ENCODE measurements at regions not wholly inside any gene's neighbourhood (a gene's known extent, or its start where the extent isn't known, plus 50 kb on each side); places are given as distances from the start of the nearest gene placed in this dataset.
"Not testable (repeated sequence)": the region's sequence is repeated elsewhere in the genome, so short reads cannot be mapped to it uniquely, and the experiment has no call there.

DNA sequence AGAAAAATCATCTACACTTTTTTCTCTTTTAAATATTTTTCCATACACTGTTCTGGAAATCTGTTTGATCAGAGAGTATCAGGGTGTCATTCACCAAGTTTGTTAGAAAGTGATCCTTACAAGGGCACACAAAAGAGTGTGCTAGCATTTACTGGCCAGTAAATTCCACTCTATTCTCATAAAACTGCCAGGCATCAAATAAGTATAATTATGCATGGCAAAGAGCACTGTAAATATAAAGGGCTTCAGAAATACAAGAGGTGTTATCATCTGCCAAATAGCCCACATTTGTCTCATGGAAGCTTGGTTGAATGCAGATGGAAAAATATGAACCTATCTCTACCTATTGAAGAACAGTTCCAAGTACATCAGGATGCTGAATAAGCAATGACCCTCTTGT, 847.3 kb upstream of the ACVR2A start:
- no peak for DNase-seq

DNA sequence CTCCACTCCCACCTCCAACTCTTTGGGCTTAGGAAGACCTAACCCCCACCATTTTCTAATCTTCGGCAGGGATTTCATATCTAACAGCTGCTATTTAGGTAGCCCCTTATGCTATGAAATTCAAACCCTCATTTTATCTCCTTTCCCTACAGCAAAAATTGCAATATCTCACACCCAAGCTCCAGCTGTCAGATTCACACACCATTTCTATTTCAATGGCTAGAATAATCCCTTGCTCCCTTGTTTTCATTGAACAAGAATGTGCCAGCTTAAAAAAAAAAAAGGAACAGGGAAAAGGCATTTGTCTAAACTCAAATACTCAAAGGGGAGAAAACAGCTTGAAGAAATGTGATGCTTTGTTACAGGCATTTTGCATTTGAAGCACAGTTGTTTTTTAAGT, 850.6 kb upstream of the ACVR2A start:
- DNase-seq, result no peak

DNA sequence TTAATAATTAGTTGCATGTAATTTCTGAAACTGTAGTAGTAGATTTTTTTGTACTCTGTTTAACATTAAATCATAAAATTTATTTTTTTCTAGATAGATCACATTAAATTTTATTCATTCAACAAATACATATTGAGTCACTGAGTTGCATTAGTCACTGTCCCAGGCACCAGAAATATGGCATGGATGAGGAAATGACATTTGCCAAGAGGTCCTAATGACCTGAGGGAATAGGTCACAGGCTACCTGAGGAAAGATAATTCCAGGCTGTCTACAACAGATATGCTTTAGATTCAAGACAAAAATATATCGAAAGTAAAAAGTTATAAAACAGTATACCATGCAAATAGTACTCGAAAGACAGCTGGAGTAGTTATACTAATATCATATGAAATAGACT, 852.4 kb upstream of the ACVR2A start:
- no peak for DNase-seq

- DNase-seq, result no peak
Observed at GRCh38 chr2:146992057-146992456, 852.8 kb upstream of the ACVR2A start.

DNA sequence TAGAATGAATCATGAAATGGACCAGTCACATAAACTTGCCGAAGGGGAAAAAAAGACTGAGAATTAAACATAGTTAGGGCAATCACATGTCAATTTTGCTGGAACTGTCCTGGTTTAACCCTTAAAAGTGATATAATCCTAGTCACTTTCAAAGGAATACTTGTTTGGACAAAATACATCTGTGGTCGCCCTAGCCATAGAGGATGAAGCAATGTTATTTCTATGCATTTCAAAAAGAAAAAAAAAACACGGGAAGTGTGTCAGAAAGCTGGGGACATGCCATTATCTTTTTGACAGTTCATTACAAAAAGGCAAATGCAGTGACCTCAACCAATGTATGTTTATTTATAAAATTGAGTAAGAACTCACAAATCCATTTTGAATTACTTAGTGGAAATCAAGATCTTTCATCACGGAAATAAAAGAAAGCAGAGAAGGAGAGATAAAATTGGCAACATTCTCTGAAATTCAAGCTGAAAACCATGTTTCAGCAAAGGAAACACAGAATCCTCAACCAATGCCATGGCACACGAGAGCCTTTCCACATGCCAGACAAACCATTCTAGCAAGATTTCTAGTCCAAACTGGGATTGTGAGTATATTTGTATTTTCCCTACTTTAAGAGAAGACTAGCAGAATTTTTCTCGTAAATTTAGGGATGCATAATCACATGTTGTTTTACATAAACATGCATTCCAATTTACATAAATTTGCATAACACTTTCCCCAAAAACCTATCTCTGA, 854.3 kb upstream of the ACVR2A start:
- DNase-seq, result no peak

DNA sequence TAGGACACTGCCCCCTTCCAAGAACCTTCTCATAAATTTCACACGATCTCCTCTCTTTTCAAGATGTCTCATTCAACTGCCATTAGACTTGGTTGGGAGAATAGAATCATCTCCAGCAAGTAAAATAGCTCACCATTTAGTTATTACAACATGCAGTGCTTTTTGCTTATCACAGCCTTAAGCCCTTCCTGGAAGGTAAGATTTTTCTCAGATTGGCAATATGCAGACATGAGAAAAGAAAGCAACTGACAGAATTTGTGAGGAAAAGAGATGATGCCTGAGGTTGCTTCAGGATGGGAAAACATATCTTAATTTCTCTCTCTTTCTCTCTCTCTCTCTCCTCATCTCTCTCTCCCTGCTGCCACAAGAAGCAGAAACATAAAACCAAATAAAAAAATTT, 855.1 kb upstream of the ACVR2A start:
- no peak for DNase-seq

DNA sequence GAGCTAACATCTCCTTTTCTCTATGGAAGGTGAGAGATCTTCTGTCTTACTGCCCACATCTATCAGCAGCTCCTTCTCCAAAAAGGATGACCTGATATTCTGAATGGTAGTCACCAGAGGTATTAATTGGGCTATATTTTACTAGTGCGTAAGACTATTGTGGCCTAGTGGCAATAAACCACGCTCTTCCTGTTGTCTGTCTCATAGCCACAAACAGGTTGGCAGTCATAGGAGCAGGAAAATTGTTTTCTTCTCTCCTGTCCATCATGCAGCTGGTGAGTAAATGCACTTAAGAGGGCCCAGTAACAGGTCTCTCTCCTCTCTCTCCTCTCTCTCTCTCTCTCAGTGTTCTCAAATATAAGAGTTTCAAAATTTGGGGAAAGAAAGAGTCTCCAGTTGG, 856.8 kb upstream of the ACVR2A start:
- no peak for DNase-seq

- no peak for DNase-seq
Observed at GRCh38 chr2:146986161-146986560, 858.7 kb upstream of the ACVR2A start.

DNA sequence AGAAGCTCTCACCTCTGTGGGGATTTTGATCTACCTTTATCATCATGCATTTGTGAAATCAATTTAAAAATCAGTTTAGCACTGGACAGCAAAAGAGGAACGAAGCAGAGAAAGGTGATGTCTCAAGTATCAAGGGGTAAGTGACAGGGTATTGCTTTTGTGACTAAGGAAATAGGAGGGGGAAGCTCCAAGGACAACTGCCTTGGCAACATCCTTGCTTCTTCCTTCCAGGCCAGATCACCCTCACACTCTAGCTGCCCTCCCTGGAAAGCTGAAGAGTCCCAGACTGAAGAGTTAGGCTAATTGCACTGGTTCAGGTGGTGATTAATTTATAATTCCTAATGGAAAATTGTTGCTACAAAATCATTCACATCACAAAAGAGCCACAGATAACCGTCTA, 859.1 kb upstream of the ACVR2A start:
- DNase-seq, result no peak

DNA sequence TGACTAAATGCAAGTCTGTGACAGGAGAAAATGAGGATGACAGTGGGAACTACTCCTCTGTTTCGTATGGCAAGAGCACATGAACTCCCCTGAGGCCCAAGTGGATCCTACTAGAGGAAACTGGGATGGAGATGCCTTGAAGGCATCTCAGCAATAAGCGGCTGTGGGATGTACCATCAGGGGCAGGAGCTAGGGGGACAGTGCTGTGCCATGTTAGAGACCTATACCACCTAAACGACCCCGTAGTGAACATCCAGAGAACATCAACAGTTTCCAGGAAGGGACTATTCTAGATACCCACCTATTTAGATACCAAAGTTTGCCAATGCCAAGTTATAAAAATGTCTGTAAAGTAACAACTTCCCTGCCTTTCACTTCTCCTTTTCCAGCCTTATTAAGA, 860.8 kb upstream of the ACVR2A start:
- DNase-seq, result no peak

DNA sequence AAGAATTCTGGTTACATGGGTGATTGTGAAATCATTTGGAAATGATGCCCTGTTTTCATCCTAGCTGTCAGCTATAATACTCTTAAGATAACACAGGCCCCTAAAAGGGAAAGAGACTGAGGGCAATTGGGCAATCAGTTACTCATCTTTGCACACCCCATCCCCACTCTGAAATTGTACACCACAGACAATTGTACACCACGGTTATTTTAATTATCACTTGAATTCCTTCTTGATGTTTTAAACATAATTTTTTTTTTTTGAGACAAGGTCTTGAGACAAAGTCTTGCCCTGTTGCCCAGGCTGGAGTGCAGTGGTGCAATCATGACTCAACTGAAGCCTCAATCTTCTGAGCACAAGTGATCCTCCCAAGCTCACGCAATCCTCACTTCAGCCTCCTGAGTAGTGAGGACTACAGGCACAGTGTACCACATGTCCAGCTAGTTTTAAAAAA, 862.4 kb upstream of the ACVR2A start:
- no peak for DNase-seq

DNA sequence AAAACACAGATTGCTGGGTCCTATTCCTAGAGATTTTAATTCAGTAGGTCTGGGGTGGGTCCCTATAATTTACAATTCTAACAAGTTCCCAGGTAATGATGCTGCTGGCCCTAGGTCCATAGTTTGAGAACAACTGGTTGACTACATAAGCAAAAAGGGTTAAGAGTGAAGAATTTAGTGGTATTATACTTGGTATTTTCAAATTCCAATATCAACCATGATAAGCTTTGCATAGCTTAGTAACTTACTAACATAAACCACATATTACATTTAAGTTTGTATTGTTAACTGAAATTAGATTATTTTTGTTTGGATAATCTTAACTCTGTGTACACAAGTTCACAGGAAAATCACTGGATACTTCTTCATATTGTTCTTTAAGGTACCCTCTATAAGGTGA, 862.9 kb upstream of the ACVR2A start:
- DNase-seq, result no peak

- no peak for DNase-seq
Observed at GRCh38 chr2:146979746-146980145, 865.1 kb upstream of the ACVR2A start.

DNA sequence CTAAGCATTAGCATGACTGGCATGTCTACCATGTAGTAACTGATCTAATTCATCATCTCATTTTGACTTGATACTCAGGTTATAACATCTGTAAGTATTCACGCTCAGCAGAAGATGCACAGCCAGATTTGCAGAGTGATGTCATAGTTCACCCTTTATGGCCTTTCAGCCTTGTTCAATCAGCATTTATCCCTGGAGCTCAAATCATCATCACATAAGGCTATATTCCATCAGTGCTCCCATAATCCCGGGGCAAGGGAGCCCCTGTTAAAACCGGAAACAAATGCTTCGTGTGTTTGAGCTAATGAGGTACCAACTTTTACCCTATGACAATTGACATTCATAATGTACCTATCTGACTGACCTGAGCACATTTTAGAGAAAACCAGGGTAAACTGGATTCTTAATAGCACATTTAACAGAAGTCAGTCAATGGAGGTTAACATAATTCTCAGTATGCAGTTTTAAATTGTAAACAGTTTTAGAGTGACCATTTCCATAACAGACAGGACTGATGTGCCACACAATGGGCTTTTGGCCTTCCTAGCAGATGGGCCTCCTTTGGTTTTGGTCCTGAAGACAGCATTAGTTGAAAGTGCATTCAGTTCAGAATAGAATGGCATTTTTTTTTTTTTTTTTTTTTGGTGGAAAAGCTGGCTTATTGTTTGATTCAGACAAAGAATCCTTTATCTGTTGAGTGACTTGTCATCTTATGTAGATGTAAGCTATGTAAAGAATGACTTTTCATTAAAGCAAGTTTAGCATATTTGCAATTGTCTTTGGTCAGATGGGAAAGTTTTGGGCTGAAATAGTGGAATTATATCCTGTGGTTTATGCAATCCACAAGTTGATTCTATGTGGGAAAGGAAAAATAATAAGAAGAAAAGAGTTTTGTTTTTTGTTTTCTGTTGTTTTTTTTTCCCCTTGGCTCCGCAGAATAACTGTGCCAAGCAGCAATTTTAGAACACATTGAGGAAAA, 866.0 kb upstream of the ACVR2A start:
- DNase-seq, result no peak

DNA sequence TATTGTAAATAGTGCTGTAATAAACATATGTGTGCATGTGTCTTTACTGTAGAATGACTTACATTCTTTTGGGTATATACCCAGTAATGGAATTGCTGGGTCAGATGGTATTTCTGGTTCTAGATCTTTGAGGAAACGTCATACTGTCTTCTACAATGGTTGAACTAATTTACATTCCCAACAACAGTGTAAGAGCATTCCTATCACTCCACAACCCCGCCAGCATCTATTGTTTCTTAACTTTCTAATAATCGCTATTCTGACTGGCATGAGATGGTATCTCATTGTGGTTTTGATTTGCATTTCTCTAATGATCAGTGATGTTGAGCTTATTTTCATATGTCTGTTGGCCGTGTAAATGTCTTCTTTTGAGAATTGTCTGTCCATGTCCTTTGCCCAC, 873.8 kb upstream of the ACVR2A start:
- DNase-seq, result not testable (repeated sequence)

DNA sequence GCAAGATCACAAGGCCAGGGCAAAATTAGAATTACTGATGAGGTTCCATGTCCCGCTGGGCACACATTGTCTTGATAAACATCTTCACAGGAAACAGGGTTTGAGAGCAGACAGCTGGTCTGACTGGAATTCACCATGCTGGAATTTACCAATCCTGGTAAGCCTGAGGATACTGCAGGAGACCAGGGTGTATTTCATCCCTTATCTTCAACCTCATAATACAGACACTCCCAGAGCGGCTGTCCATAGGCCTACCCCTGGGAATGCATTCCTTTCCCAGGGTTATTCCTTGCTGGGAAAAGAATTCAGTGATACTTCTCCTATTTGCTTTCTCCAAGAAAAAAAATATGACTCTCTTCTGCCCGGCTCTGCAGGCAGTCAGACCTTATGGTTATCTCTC, 875.1 kb upstream of the ACVR2A start:
- DNase-seq, result not testable (repeated sequence)

DNA sequence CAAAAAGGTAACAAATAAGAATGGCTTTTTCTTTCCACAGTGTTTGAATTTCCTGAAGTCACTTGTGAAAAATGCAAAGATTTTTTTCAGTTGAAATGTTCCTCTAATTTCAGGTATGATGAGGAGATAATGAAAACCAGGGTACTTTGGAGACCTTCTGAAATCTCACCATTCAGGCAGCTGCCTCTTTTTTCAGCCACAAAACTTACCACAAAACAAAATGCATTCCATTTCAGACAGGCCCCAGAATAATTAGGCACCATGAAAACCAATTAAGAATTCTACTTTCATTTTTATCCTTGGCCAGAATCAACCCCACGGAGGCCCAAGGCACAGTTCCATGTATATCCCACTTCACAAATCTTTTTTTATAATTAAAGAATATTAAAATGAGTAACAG, 880.3 kb upstream of the ACVR2A start:
- DNase-seq, result no peak

GRCh38 chr2:146954544-146954943, 890.3 kb upstream of the ACVR2A start:
- DNase-seq, result no peak

DNA sequence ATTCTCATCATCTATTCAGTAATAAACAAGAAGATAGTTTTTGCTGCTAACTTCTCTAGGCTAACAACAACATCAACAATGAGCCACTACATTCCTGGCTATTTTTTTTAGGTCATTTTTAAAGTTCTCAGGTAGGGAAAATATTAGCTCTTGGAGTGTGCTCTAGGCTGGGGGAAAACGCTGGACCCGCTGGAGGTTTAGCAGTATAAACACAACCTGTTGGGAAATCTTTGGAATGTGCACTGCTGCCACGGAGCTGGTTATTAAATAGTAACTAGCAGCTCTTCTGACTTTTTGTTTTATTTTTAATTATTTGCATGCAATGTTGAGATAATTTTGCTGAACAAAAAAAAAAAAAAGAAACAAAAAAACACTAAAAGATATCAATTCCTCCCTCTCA, 892.1 kb upstream of the ACVR2A start:
- DNase-seq, result no peak

- DNase-seq, result no peak
Observed at GRCh38 chr2:146950911-146951310, 893.9 kb upstream of the ACVR2A start.

DNA sequence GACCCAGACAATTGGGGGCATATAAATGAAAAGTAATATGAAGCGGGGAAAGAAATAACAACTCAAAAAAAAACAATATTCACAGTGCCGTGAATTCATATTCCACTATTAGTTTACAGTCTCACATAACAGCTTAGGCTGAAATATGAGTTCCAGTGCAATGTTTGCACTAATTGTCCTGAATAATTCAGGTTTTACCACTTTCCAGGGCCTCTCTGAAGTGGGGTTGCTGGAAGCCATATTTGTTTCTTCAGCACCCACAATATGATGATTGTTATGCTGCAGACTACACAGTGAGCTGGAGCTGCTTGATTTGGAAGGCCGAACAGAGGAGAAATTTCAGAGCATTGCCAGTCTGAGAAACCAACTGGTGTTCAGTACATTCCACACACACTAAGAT, 894.5 kb upstream of the ACVR2A start:
- no peak for DNase-seq

- no peak for DNase-seq
Observed at GRCh38 chr2:146949400-146949799, 895.4 kb upstream of the ACVR2A start.

- no peak for DNase-seq
Observed at GRCh38 chr2:146944601-146945000, 900.2 kb upstream of the ACVR2A start.
